SK-MEL-5 (cell line): ENCODE measurements at regions not wholly inside any gene's neighbourhood (a gene's known extent, or its start where the extent isn't known, plus 50 kb on each side); places are given as distances from the start of the nearest gene placed in this dataset.

Source experiments
- DNase-seq: peaks from one replicate; pipeline ENCODE4 v3.0.0-alpha.2; 2016; ENCODE audit warnings: low read depth, low spot score
- in situ Hi-C: cut with HindIII; loops from 2 replicates; pipeline ENCODE4 v1.10.0; 2016; ENCODE audit warnings: low sequenced_read_pairs, high pct_unique_total_duplicates, low pct_unique_long_range_greater_than_20kb

GRCh38 chr4:23579166-23579565, 310.7 kb downstream of the PPARGC1A start:
- in situ Hi-C loops = no loop called here
- DNase-seq = no peak

- DNase-seq = no peak
- in situ Hi-C loops = no loop called here
Measured at GRCh38 chr4:23577398-23577797, 312.4 kb downstream of the PPARGC1A start.

GRCh38 chr4:23572382-23572781, 317.5 kb downstream of the PPARGC1A start:
- DNase-seq = no peak
- in situ Hi-C loops = no loop called here

- in situ Hi-C loops = no loop called here
- DNase-seq = no peak
Measured at GRCh38 chr4:23567338-23567737, 322.5 kb downstream of the PPARGC1A start.

GRCh38 chr4:23560748-23561147, 329.1 kb downstream of the PPARGC1A start:
- in situ Hi-C loops = no loop called here

DNA sequence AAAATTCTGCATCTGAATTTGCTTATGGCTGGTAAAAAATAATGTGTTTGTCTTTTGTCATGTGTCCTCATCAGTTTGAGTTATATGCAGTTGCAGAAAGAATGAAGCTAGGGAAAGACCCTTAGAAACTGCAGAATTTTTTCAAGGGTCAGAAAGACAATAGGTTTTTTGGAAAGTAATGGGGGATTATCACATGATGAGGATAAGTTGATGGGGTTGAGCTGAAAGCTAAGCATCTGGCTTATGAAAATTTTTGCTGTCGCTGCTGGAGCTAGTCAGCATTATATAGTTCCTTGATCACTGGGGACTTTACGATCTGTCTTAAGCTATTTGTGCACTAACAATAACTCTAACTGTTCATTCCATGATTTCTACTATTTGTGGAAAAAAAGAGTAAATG, 331.7 kb downstream of the PPARGC1A start:
- DNase-seq = no peak
- in situ Hi-C loops = no loop called here

More at GRCh38 chr4:23560748-23561147, 329.1 kb downstream of the PPARGC1A start:
- DNase-seq = no peak

DNA sequence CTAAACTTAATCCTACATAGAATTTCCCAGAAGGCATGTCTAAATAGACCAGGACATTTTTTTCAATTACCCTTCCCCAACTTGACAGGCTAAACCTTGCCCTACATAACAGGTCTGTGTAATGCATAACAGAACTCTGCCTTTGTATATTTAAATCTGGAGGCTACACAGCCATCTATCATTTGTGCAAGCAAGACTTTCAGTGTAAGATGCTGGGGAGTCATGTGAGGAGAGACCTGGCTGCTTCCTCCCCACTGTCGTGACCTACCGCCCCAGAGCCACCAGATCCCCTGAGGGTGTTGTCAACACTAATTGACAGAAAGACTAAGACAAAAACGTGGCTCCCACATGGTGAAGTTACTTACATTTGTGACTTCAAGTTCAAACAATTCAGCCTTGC, 342.2 kb downstream of the PPARGC1A start:
- in situ Hi-C loops = no loop called here
- DNase-seq = no peak

DNA sequence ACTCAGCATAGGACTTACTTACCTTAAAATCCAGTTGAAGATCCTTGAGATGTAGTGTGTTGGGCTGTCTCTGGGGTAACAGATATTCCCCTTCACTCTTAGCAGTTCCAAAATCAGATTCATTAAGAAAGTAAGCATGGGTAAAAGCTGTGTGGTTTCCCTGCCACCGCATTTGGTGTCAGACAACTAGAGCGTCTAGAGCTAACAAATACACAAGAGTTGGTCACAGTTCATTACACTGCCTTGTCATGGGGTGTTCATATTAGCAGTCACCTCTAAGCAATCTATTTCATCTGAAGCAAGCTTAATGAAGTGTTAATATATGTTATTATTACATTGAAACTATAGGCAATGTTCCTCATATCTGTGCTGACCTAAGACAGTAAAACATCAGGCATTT, 342.8 kb downstream of the PPARGC1A start:
- no peak for DNase-seq
- in situ Hi-C loops = no loop called here

- no peak for DNase-seq
- in situ Hi-C loops = no loop called here
Measured at GRCh38 chr4:23539969-23540569, 349.8 kb downstream of the PPARGC1A start.

DNA sequence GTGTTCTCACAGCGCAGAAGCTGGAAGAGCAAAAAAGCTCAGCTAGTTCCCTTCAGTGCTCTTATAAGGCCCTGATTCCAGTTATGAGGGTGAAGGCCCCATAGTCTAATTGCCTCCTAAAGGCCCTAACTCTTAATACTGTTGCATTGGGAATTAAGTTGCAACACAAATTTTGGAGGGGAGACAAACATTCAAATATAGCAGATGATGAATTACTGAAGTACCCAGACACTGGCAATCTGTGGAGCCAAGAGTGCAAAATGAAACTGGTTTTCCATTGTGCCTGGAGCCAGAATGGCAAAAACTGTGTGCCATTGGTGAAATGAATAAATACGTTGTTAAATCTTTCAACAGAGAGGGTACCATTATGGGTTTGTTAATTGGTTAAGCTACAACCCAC, 356.0 kb downstream of the PPARGC1A start:
- in situ Hi-C loops = no loop called here
- DNase-seq = no peak

DNA sequence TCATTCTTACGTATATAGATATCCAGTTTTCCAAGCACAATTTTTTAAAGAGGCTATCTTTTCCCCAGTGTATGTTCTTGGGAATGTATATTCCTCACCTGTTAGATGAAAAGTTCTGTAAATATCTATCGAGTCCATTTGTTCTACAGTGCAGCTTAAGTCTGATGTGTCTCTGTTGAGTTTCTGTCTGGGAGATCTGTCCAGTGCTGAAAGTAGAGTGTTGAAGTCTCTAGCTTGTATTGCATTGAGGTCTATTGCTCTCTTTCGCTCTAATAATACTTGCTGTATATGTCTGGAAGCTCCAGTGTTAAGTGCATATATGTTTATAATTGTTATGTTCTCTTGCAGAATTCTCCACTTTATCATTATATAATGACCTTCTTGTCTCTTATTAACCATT, 373.1 kb downstream of the PPARGC1A start:
- in situ Hi-C loops = no loop called here
- DNase-seq = no peak

DNA sequence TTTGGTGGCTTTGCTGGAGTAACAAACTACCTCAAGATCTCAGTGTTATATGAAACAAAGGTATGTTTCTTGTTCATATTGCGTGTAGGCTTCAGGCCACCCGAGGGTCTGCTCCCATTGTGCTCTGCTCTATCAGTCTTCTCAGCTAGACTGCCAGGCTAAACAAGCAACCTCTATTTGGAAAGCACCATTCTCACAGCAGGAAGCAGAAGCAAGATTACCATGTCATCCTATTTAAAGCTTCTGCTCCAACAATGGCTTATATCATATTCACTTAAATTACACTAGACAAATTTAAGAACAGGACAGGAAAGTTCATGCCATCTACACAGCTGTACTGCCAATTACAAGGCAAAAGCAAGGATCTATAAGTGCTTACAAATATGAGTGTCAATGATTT, 385.8 kb downstream of the PPARGC1A start:
- peak; percentile 17 for DNase-seq
- in situ Hi-C loops = no loop called here

GRCh38 chr4:23500894-23501449, 388.9 kb downstream of the PPARGC1A start:
- in situ Hi-C loops = no loop called here
- no peak for DNase-seq

DNA sequence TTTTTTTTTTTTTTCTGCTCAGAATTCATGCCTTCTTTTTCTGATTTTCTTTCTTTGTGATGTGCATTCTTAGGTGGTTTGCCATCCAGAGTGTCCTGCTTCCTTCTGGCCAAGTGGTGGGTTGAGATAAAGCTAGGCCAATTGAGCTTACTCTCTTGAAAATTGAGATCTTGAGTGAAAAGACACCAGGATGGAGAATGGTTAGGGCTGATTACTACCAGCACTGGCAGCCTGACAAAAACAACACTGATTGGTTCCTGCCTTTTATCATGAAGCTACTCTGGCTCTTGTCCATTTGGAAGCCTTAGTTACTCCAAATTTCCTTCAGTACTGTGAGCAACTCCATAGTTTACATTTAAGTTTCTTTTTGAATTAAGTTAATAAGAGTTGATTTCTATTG, 404.0 kb downstream of the PPARGC1A start:
- in situ Hi-C loops = no loop called here
- no peak for DNase-seq

DNA sequence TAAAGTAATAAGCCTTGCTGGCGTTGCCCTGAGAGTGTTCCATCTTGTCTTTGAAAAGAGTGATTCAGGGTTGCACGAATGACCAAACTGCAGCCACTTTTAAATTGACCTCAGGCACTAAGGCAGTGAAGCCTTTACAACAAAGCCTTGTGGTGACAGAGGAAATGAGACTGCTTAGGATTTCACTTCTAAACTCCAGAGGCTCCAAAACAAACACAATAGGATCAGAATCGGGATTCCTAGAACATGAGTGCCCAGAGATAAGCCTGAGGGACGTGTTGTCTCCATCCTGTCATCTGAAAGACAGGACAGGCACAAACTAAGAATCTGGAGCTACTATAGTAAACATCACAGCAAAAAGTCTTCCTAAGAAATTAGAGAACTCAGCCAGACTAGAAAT, 405.2 kb downstream of the PPARGC1A start:
- in situ Hi-C loops = no loop called here
- no peak for DNase-seq

- in situ Hi-C loops = no loop called here
- DNase-seq = no peak
Measured at GRCh38 chr4:23483320-23483960, 406.4 kb downstream of the PPARGC1A start.

DNA sequence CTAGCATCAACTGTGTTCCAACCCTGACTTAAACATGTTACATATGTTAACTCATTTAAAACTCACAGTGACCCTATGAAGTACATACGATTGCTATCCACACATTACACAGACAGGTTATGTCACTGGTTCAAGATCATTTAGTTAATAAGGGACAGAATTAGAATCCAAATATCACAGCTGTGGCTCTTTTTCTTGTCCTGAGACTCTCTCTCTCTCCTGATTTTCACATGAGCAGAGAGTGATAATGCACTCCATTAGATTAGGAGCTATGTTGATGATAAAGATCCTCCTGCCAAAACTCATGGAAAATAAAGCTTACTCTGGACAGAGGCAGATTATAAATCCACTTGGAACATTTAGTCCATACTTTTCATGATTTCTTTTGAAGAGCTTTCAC, 408.3 kb downstream of the PPARGC1A start:
- DNase-seq = no peak
- in situ Hi-C loops = no loop called here

DNA sequence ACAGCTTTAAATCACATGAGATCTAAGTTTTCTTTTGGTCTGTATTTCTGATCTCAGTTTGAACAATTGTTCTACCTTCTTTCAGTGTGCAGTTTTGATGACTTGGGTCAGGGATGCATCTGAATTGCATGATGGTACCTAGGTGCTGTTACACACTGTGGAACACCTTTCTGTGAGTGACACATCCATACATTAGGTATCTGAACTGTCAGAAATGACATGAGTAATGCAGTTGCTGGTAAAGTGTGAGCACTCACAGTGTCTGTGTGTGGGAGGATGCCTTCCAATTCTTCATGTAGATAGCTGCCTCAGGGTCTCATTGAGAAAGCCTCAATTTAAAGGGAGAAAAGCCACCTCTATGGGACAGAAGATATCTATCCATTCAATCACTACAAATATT, 411.9 kb downstream of the PPARGC1A start:
- DNase-seq = no peak
- in situ Hi-C loops = no loop called here

DNA sequence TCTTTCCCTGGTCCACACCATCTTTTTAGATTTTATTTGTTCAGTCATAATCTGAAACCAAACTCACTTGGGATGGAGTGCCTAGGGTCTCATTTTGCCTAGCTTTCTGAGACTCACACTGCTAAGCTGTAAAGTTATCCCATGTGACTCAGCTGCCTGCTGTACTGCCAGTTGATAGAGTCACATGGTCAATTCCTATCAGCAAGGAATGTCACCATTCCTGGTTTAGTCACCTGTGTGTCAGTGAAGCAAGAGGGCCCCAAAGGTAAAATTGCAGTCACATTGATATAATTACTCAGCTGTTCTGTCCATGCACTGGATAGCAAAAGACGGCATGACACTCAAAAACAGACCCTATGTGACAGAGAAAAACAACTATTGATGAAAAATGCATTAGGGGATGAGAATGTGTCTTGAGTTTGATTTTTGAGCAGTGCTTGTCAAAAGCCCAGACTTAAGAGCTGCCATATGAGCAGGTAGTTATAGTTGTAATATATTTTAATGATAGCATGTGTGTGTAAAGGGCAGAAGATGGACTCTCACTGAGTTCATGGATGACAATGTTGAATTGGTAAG, 413.2 kb downstream of the PPARGC1A start:
- DNase-seq = no peak
- in situ Hi-C loops = no loop called here
